ENCODE measurements at regions not wholly inside any gene's neighbourhood (a gene's known extent, or its start where the extent isn't known, plus 50 kb on each side); places are given as distances from the start of the nearest gene placed in this dataset.

- TF ChIP-seq FOXK2 (IDR thresholded peaks at IDR 0.05): no peak
- TF ChIP-seq BHLHE40 (IDR thresholded peaks at IDR 0.05; ENCODE audit: borderline replicate concordance): no peak
- TF ChIP-seq SP1 (IDR thresholded peaks at IDR 0.05): no peak
- no peak for TF ChIP-seq ARNT (IDR thresholded peaks at IDR 0.05)
- TF ChIP-seq FOXA1 (IDR thresholded peaks at IDR 0.05): no peak
- TF ChIP-seq ZNF384 (IDR thresholded peaks at IDR 0.05): no peak
- TF ChIP-seq SUZ12 (IDR thresholded peaks at IDR 0.05): no peak
- no peak for TF ChIP-seq L3MBTL2 (conservative IDR thresholded peaks at IDR 0.05)
- no peak for TF ChIP-seq NFRKB (IDR thresholded peaks at IDR 0.05)
- TF ChIP-seq FOXM1 (IDR thresholded peaks at IDR 0.05; ENCODE audit: borderline replicate concordance): no peak
- TF ChIP-seq HDGF (IDR thresholded peaks at IDR 0.05; ENCODE audit: borderline replicate concordance): no peak
Observed at GRCh38 chr2:133849341-133849740, 281.1 kb upstream of the NCKAP5 start.
